NCI-H146 (cell line): ENCODE measurements at regions not wholly inside any gene's neighbourhood (a gene's known extent, or its start where the extent isn't known, plus 50 kb on each side); places are given as distances from the start of the nearest gene placed in this dataset.
"Not testable (repeated sequence)": the region's sequence is repeated elsewhere in the genome, so short reads cannot be mapped to it uniquely, and the experiment has no call there.

Source experiments
- DNase-seq: peaks from one replicate; lab custom pipeline; 2025; lab: John Stamatoyannopoulos, UW

DNA sequence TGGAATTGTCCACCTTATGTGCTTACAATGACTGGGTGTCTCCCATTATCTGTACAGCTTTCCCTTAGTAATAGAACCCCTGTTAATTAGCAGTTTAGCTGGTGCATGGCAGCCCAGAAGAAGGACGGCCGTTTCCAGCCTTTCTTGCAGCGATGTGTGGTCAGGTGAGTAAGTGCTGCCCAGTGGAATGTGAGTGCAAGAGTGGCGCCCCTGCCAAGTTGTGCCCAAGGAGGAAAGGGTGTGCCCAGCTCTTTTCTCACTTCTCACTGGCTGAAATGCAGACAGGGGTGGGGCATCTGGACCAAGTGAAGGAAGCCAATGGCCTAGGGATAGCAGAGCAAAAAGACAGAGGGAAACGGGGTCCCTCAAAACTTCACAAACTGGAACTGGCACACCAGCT lies 296.8 kb downstream of the PREX1 start:
- DNase-seq, result no peak

GRCh38 chr20:48528346-48528745 lies 299.5 kb downstream of the PREX1 start:
- no peak for DNase-seq

DNA sequence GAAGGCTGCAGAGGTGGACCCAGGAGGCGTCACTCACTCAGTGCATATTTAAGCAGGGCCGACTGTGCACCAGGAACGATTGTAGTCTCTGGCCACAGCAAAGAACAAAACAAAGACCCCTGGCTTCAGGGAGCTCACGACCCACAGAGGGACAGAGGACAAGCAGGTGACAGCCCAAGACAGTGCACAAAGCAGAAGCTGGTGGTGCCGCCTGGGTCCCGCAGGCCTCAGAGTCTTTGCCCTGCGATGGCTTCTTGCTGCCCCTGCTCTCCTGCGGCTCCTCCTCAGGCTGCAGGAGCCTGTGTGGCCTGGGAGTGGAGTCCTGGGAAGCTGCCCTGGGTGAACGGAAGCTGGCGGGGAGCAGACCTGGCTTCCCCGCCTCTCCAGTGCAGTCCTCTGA lies 300.0 kb downstream of the PREX1 start:
- DNase-seq, result no peak

GRCh38 chr20:48526936-48527335 lies 300.9 kb downstream of the PREX1 start:
- DNase-seq, result no peak

DNA sequence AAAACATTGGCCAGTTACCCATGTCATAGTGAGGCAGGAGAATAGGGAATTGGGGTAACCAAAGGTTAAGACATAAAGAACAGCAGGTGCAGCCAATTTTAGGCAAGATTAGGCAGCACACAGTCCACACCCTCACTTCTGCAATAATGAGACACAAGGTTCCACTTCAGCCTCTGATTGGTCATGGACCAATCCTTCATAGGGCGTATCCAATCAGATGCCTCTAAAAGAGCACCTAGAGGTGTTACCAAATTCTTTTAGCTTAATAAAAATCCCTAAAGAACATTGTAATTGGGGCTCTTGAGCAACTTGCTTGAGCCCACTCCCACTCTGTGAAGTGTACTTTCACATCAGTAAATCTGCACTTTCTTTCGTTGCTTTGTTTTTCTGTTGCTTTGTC lies 302.4 kb downstream of the PREX1 start:
- DNase-seq, result no peak

- no peak for DNase-seq
These were observed 303.2 kb downstream of the PREX1 start for GRCh38 chr20:48524582-48524981.

DNA sequence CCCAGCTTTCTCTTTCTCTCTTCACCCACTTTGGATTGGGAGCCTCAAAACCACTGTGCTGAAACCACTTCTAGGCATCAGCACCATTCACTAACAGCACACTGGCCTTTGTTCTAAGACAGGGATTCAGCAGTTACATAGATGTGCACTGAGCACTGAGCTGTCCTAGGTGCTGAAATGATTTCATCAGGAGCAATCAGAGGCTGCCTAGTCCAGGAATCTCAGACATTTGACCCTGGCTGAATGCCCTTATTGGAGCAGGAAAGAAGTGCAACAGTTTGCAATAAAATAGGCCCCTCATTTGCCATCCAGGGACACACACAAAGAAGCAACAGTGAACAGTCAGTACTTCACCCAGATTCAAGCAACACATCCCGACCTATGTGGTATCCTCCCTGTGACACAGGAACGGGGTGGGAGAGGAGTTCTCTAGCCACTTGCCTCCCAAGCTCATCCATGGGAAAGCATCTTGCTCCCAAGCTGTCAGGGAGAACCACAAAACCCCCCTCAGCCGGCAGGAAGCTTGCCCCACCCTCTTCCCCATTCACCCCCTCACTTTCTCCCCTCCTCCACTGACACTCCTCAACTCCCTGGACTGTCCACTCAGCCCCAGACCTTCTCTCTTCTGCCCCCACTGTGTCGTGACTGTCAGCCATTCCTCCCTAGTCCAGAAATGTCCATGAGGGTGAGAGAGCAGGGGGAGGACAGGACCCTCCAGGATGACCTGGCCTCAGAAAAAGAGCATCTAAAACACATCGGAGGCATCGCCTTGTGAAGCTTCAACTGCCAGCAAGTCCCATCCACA lies 304.4 kb downstream of the PREX1 start:
- no peak for DNase-seq

GRCh38 chr20:48521121-48521520 lies 306.7 kb downstream of the PREX1 start:
- no peak for DNase-seq

GRCh38 chr20:48516196-48516595 lies 311.6 kb downstream of the PREX1 start:
- not testable (repeated sequence) for DNase-seq

GRCh38 chr20:48514577-48514976 lies 313.2 kb downstream of the PREX1 start:
- DNase-seq, result not testable (repeated sequence)

DNA sequence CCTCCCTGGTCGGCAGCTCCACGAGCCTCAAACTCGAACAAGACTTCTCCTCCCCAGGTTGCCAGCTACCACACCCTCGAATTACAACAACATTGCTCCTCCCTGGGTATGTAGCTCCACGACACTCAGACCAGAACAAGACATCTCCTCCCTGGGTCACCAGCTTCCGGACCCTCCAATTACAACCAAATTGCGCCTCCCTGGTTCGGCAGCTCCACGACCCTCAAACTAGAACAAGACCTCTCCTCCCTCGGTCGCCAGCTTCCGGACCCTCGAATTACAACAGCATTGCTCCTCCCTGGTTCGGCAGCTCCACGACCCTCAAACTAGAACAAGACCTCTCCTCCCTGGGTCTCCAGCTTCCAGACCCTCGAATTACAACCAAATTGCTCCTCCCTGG lies 315.3 kb downstream of the PREX1 start:
- not testable (repeated sequence) for DNase-seq

DNA sequence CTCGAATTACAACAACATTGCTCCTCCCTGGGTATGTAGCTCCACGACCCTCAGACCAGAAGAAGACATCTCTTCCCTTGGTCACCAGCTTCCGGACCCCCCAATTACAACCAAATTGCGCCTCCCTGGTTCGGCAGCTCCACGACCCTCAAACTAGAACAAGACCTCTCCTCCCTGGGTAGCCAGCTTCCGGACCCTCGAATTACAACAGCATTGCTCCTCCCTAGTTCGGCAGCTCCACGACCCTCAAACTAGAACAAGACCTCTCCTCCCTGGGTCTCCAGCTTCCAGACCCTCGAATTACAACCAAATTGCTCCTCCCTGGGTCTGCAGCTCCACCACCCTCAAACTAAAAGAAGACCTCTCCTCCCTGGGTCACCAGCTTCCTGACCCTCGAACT lies 322.7 kb downstream of the PREX1 start:
- DNase-seq, result not testable (repeated sequence)

DNA sequence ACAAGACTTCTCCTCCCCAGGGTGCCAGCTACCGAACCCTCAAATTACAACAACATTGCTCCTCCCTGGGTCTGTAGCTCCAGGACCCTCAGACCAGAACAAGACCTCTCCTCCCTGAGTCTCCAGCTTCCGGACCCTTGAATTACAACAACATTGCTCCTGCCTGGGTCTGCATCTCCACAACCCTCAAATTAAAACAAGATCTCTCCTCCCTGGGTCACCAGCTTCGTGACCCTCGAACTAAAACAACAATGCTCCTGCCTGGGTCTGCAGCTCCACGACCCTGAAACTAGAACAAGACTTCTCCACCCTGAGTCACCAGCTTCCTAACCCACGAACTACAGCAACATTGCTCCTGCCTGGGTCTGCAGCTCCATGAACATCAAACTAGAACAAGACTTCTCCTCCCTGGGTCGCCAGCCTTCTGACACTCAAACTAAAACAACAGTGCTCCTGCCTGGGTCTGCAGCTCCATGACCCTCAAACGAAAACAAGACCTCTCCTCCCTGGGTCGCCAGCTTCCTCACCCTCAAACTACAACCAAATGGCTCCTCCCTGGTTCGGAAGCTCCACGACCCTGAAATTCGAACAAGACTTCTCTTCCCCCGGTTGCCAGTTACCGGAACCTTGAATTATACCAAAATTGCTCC lies 324.5 kb downstream of the PREX1 start:
- no peak for DNase-seq

- DNase-seq, result no peak
These were observed 325.0 kb downstream of the PREX1 start for GRCh38 chr20:48502758-48503157.

GRCh38 chr20:48502016-48502415 lies 325.8 kb downstream of the PREX1 start:
- no peak for DNase-seq

GRCh38 chr20:48500900-48501299 lies 326.9 kb downstream of the PREX1 start:
- DNase-seq, result not testable (repeated sequence)

- DNase-seq, result not testable (repeated sequence)
These were observed 328.9 kb downstream of the PREX1 start for GRCh38 chr20:48498939-48499338.

DNA sequence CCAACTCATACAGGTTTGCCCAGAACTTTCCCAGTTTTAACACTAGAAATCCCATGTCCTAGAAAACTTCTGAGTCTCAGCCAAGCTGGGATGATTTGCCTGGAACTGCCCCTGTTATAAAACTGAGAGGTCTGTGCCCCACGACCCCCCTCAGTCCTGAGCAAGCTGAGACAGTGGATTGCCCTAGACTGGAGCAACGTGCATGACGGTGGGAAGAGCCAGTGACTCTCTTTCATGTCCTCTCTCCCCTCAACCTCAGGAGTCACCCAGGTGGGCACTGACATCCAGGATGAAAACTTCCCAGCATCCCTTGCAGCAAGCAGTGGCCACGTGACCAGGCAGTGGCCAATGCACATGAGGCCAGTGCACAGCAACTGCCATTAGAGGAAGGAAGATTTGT lies 329.7 kb downstream of the PREX1 start:
- not testable (repeated sequence) for DNase-seq

- no peak for DNase-seq
These were observed 333.8 kb downstream of the PREX1 start for GRCh38 chr20:48493966-48494365.

- DNase-seq, result not testable (repeated sequence)
These were observed 334.5 kb downstream of the PREX1 start for GRCh38 chr20:48493331-48493730.

DNA sequence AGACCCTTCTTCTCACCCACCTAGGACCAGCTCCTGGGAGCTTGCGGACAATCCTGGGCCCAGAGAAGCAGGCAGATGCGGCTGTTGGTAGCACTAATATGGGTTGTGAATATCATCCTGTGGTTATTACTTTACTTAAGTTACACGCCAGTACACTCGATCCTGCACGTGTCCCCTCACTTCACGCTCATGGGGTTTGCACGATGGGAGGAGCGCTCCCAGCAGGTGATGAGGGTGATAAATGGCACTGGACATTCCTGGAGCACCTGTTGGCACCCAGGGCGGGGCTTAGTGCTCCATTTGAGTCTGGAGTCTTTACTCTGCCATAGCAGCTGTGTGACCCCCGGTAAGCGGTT lies 335.1 kb downstream of the PREX1 start:
- no peak for DNase-seq

- no peak for DNase-seq
These were observed 335.6 kb downstream of the PREX1 start for GRCh38 chr20:48492015-48492714.
